Epithelial cell of esophagus (primary cell): ENCODE measurements at regions not wholly inside any gene's neighbourhood (a gene's known extent, or its start where the extent isn't known, plus 50 kb on each side); places are given as distances from the start of the nearest gene placed in this dataset.

Source experiments
- DNase-seq: peaks from one replicate; pipeline ENCODE4 v3.0.0; 2010; ENCODE audit warnings: low read depth
- H3K4me3 ChIP-seq: 2 replicates; pipeline ENCODE4 v1.5.1; 2011; ENCODE audit warnings: mild to moderate bottlenecking, low read length, control low read depth
- TF ChIP-seq, protein P1 (sequence below): IDR thresholded peaks from 2 replicates; pipeline ENCODE4 v1.5.1; 2011; ENCODE audit warnings: low read depth, mild to moderate bottlenecking, low read length, control low read depth, inconsistent platforms; ENCODE audit not compliant: insufficient read depth; ENCODE audit errors: missing control alignments

DNA sequence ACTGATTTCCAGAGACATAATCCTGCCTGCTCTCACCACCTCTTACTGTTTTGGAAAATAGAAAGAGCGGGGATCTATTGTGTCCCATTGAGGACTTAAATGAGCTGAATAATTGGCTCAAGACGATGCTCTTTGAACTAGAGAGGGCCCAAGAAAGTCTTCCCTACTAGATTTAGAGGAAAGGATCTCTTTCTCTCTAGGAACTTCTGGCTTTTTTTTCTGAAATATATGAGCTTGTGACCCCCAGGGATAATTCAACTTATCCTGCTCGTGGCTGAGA lies 461.4 kb upstream of the KIRREL3 start:
- DNase-seq: no peak

GRCh38 chr11:127461241-127462064 lies 460.9 kb upstream of the KIRREL3 start:
- TF ChIP-seq, protein P1, sequence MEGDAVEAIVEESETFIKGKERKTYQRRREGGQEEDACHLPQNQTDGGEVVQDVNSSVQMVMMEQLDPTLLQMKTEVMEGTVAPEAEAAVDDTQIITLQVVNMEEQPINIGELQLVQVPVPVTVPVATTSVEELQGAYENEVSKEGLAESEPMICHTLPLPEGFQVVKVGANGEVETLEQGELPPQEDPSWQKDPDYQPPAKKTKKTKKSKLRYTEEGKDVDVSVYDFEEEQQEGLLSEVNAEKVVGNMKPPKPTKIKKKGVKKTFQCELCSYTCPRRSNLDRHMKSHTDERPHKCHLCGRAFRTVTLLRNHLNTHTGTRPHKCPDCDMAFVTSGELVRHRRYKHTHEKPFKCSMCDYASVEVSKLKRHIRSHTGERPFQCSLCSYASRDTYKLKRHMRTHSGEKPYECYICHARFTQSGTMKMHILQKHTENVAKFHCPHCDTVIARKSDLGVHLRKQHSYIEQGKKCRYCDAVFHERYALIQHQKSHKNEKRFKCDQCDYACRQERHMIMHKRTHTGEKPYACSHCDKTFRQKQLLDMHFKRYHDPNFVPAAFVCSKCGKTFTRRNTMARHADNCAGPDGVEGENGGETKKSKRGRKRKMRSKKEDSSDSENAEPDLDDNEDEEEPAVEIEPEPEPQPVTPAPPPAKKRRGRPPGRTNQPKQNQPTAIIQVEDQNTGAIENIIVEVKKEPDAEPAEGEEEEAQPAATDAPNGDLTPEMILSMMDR: no peak

More for the DNA sequence above, 461.4 kb upstream of the KIRREL3 start:
- no peak overlapping the region for H3K4me3 ChIP-seq
- TF ChIP-seq, protein P1: no peak

DNA sequence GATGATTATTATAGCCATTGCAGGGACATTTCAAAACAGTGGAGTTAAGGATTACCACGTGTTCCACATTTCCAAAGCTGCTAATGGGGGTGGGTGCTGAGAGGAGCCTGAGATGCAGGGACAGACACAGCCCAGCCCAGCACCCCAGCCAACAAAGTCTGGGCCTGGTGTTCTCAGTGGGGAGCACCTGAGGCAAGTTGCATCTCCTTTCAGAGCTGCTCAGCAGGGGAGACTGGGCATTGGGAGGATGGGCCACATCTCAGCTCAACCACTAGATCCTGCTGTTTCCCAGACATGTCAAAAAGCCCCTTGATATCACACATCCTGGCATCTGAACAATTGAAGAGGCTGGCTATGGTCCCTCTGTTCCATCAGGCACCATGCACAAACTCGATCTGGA lies 458.0 kb upstream of the KIRREL3 start:
- no peak overlapping the region for H3K4me3 ChIP-seq
- no peak for DNase-seq
- TF ChIP-seq, protein P1: no peak

More at GRCh38 chr11:127461241-127462064, 460.9 kb upstream of the KIRREL3 start:
- no peak for DNase-seq
- no peak overlapping the region for H3K4me3 ChIP-seq

DNA sequence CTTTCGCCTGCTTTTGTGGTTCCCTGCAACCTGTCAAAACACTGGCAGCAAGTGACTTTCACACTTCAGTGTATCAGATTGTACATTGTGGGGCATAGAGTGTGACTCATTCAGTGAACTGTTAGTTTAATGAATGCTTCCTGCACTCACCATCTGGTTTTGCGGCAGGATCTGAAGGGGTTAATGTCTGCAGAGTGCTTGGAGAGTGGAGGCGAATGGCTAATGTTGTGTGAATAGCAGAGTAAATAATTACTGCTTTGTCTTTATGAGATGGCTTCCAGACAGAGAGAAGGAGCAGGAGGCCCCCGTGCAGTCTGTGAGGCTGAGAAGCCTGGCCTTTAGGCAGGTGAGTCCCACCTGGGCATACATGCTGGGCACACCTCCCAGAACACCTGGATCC lies 454.3 kb upstream of the KIRREL3 start:
- TF ChIP-seq, protein P1: no peak
- H3K4me3 ChIP-seq: no peak overlapping the region
- DNase-seq: no peak

GRCh38 chr11:127452533-127452932 lies 452.0 kb upstream of the KIRREL3 start:
- TF ChIP-seq, protein P1: no peak
- no peak for DNase-seq
- no peak overlapping the region for H3K4me3 ChIP-seq

- TF ChIP-seq, protein P1: no peak
- H3K4me3 ChIP-seq: no peak overlapping the region
- DNase-seq: no peak
Measured at GRCh38 chr11:127451861-127452260, 451.3 kb upstream of the KIRREL3 start.

GRCh38 chr11:127448101-127448500 lies 447.5 kb upstream of the KIRREL3 start:
- TF ChIP-seq, protein P1: no peak
- DNase-seq: no peak
- no peak overlapping the region for H3K4me3 ChIP-seq
